Endothelial cell (in vitro differentiated cells): ENCODE measurements at regions not wholly inside any gene's neighbourhood (a gene's known extent, or its start where the extent isn't known, plus 50 kb on each side); places are given as distances from the start of the nearest gene placed in this dataset.

Experiments used
- DNase-seq: peaks from one replicate; pipeline ENCODE4 v3.0.0; 2021; ENCODE audit warnings: low spot score
- H3K27ac Mint-ChIP-seq: one replicate; pipeline ENCODE4 v1.8.0; 2021; ENCODE audit warnings: mixed read lengths, inconsistent platforms; ENCODE audit not compliant: unreplicated experiment
- H3K27me3 Mint-ChIP-seq: one replicate; pipeline ENCODE4 v1.8.0; 2021; ENCODE audit warnings: mild to moderate bottlenecking, moderate library complexity, mixed read lengths, inconsistent platforms; ENCODE audit not compliant: unreplicated experiment
- H3K36me3 Mint-ChIP-seq: one replicate; pipeline ENCODE4 v1.8.0; 2021; ENCODE audit warnings: mild to moderate bottlenecking, low read depth, mixed read lengths, inconsistent platforms; ENCODE audit not compliant: unreplicated experiment
- H3K4me1 Mint-ChIP-seq: one replicate; pipeline ENCODE4 v1.8.0; 2021; ENCODE audit warnings: mild to moderate bottlenecking, mixed read lengths, inconsistent platforms; ENCODE audit not compliant: unreplicated experiment
- H3K4me3 Mint-ChIP-seq: one replicate; pipeline ENCODE4 v1.8.0; 2021; ENCODE audit warnings: mild to moderate bottlenecking, mixed read lengths, inconsistent platforms; ENCODE audit not compliant: unreplicated experiment
- H3K9me3 Mint-ChIP-seq: one replicate; pipeline ENCODE4 v1.8.0; 2021; ENCODE audit warnings: mixed read lengths, inconsistent platforms; ENCODE audit not compliant: unreplicated experiment
- TF ChIP-seq, protein P1 (sequence below): fragments of 200-600 bp; sonication (generic); IDR thresholded peaks from one replicate; pipeline ENCODE4 v1.5.0; 2021; ENCODE audit warnings: antibody characterized with exemption; ENCODE audit not compliant: unreplicated experiment

DNA sequence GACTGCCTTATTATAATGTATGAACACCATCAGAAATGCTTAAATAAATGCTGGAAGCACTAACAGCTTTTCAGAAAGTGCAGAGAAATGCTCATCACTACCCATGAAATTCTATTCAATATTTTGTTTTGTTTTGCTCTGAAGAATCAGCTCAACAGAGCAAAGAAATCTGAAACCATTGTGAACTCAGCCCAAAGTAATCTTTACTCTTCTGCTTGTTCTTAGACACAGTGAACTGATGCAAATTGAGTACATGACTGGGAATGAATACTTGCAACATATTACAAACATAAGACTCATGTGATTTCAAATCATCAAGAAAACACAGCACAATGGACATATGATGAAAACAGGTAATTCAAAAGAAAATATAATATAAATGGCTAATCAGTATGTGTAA lies 404.6 kb upstream of the OPRM1 start:
- Mint-ChIP-seq H3K27ac (no peak overlapping the region), H3K4me3 (no peak overlapping the region), H3K36me3 (no peaks in the 10 kb centered on the region), H3K9me3 (no peaks in the 10 kb centered on the region), H3K27me3 (peaks cover 1% of the 10 kb centered on the region), H3K4me1 (no peaks in the 10 kb centered on the region)
- TF ChIP-seq, protein P1, sequence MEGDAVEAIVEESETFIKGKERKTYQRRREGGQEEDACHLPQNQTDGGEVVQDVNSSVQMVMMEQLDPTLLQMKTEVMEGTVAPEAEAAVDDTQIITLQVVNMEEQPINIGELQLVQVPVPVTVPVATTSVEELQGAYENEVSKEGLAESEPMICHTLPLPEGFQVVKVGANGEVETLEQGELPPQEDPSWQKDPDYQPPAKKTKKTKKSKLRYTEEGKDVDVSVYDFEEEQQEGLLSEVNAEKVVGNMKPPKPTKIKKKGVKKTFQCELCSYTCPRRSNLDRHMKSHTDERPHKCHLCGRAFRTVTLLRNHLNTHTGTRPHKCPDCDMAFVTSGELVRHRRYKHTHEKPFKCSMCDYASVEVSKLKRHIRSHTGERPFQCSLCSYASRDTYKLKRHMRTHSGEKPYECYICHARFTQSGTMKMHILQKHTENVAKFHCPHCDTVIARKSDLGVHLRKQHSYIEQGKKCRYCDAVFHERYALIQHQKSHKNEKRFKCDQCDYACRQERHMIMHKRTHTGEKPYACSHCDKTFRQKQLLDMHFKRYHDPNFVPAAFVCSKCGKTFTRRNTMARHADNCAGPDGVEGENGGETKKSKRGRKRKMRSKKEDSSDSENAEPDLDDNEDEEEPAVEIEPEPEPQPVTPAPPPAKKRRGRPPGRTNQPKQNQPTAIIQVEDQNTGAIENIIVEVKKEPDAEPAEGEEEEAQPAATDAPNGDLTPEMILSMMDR, result no peak
- DNase-seq, result no peak

- no peaks in the 10 kb centered on the region for H3K9me3 Mint-ChIP-seq
- H3K4me3 Mint-ChIP-seq, result no peak overlapping the region
- peaks cover 4% of the 10 kb centered on the region for H3K4me1 Mint-ChIP-seq
- no peak for DNase-seq
- TF ChIP-seq, protein P1, result no peak
- H3K36me3 Mint-ChIP-seq, result no peaks in the 10 kb centered on the region
- H3K27me3 Mint-ChIP-seq, result no peaks in the 10 kb centered on the region
- no peak overlapping the region for H3K27ac Mint-ChIP-seq
Measured at GRCh38 chr6:153625089-153625488, 414.0 kb upstream of the OPRM1 start.

DNA sequence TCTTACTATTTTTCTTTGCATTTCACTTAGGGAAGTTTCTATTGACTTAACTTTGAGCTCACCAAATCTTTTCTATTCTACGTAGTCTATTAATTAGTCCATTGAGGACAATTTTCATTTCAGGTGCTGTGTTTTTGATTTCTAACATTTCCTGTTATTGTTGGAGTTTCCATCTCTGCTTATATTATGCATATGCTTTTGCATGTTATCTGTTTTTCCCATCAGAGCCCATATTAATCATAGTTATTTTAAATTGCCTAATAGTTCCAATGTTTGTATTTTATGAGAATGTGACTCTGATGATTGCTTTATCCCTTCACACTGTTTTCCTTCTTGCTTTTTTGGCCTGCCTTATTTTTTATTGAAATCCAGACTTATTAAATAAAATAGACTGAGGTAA lies 414.5 kb upstream of the OPRM1 start:
- H3K36me3 Mint-ChIP-seq, result no peaks in the 10 kb centered on the region
- TF ChIP-seq, protein P1, result no peak
- no peak for DNase-seq
- H3K27me3 Mint-ChIP-seq, result no peaks in the 10 kb centered on the region
- H3K27ac Mint-ChIP-seq, result no peak overlapping the region
- H3K4me3 Mint-ChIP-seq, result no peak overlapping the region
- H3K9me3 Mint-ChIP-seq, result no peaks in the 10 kb centered on the region
- H3K4me1 Mint-ChIP-seq, result peaks cover 4% of the 10 kb centered on the region

- H3K4me3 Mint-ChIP-seq, result no peak overlapping the region
- no peaks in the 10 kb centered on the region for H3K9me3 Mint-ChIP-seq
- H3K27ac Mint-ChIP-seq, result no peak overlapping the region
- TF ChIP-seq, protein P1, result no peak
- H3K4me1 Mint-ChIP-seq, result peaks cover 8% of the 10 kb centered on the region
- H3K27me3 Mint-ChIP-seq, result no peaks in the 10 kb centered on the region
- H3K36me3 Mint-ChIP-seq, result no peaks in the 10 kb centered on the region
- DNase-seq, result no peak
Measured at GRCh38 chr6:153623496-153623895, 415.5 kb upstream of the OPRM1 start.

DNA sequence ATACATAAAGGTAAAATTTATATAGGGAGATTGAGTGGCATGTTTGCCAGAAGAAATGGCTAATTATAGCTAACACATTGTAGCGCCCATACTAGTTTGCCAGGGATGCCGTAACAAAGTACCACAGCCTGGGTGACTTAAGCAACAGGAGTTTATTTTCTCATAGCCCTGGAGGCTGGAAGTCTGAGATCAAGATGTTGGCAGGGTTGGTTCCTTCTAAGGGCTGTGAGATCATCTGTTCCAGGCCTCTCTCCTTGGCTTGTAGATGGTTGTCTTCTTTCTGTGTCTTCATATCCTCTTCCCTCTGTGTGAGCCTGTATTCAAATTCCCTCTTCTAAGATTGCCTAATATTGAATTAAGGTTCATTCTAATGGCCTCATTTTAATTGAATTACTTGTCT lies 417.5 kb upstream of the OPRM1 start:
- H3K9me3 Mint-ChIP-seq, result no peaks in the 10 kb centered on the region

More for the DNA sequence above, 417.5 kb upstream of the OPRM1 start:
- no peak for DNase-seq
- Mint-ChIP-seq H3K4me3 (no peak overlapping the region), H3K4me1 (peaks cover 8% of the 10 kb centered on the region), H3K27me3 (no peaks in the 10 kb centered on the region), H3K27ac (no peak overlapping the region), H3K36me3 (no peaks in the 10 kb centered on the region)
- TF ChIP-seq, protein P1, result no peak
